ENCODE measurements at regions not wholly inside any gene's neighbourhood (a gene's known extent, or its start where the extent isn't known, plus 50 kb on each side); places are given as distances from the start of the nearest gene placed in this dataset.

DNA sequence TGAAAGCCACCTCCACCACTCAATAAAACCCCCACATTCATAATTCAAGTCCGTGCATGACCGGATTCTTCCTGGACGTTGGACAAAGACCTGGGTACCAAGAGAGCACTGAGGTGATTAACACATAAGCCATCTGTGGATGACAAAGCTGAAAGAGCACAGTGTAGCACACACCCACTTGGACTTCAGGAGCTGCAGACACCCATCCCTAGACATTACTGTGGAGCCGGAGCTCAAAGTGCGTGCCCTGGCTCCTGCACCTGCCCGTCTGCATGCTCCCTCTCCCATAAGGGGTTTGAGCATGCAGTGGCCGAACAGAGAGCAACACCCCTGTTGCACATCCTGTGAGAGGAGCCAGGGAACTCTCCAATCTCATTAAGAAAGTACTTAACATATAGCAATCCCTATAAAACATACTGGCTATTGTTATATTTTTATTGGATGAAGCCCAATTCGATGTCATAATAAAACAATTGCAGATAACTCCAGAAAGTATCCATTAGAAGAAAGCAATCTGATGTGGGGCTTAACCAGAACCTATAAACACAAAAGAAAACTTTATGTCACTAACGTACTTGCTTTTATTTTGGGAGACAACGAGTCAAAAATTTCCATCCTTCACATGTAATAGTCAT lies 1174.2 kb upstream of the C9orf72 start:
- Histone ChIP-seq H3K4me1 (no peaks in the 10 kb centered on the region), H3K27me3 (no peaks in the 10 kb centered on the region), H3K27ac (no peak overlapping the region), H3K4me3 (no peak overlapping the region), H3K36me3 (no peaks in the 10 kb centered on the region), H3K9me3 (no peaks in the 10 kb centered on the region)
- TF ChIP-seq, protein P1, sequence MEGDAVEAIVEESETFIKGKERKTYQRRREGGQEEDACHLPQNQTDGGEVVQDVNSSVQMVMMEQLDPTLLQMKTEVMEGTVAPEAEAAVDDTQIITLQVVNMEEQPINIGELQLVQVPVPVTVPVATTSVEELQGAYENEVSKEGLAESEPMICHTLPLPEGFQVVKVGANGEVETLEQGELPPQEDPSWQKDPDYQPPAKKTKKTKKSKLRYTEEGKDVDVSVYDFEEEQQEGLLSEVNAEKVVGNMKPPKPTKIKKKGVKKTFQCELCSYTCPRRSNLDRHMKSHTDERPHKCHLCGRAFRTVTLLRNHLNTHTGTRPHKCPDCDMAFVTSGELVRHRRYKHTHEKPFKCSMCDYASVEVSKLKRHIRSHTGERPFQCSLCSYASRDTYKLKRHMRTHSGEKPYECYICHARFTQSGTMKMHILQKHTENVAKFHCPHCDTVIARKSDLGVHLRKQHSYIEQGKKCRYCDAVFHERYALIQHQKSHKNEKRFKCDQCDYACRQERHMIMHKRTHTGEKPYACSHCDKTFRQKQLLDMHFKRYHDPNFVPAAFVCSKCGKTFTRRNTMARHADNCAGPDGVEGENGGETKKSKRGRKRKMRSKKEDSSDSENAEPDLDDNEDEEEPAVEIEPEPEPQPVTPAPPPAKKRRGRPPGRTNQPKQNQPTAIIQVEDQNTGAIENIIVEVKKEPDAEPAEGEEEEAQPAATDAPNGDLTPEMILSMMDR (IDR thresholded peaks at IDR 0.05), result no peak
- intact Hi-C loops (cut with DNase I), result no loop called here
- ATAC-seq (no peak), DNase-seq (no peak)

- intact Hi-C loops (cut with DNase I), result no loop called here
- DNase-seq (no peak), ATAC-seq (no peak)
Measured at GRCh38 chr9:28750136-28750535, 1176.9 kb upstream of the C9orf72 start.

GRCh38 chr9:28758341-28758740 lies 1185.1 kb upstream of the C9orf72 start:
- no peak for DNase-seq
- Histone ChIP-seq H3K4me1 (no peaks in the 10 kb centered on the region), H3K27me3 (no peaks in the 10 kb centered on the region), H3K4me3 (no peak overlapping the region), H3K36me3 (no peaks in the 10 kb centered on the region), H3K9me3 (no peaks in the 10 kb centered on the region), H3K27ac (no peak overlapping the region)
- TF ChIP-seq, protein P1 (IDR thresholded peaks at IDR 0.05), result no peak
- intact Hi-C loops (cut with DNase I), result no loop called here
- no peak for ATAC-seq

More at GRCh38 chr9:28750136-28750535, 1176.9 kb upstream of the C9orf72 start:
- Histone ChIP-seq H3K27ac (no peak overlapping the region), H3K4me3 (no peak overlapping the region), H3K36me3 (no peaks in the 10 kb centered on the region), H3K27me3 (no peaks in the 10 kb centered on the region), H3K9me3 (no peaks in the 10 kb centered on the region), H3K4me1 (no peaks in the 10 kb centered on the region)
- TF ChIP-seq, protein P1 (IDR thresholded peaks at IDR 0.05), result no peak

DNA sequence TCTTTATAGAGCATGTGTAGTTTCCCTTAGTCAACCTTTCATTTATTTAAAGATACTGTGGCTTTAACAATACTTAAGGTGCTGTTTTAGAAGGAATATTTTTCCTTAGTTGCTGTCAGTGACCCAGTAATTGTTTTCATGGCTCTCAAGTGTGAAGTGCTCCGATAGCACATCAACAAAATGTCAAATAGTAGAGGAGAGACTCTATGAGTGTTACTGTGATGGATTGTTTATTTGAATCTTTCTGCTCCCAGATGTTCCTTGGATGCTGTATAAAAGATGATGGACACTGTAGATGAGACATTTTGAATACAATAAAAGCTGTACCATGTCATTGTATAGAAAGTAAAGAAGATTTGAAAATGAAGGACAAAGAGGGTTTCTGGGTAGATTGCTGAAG lies 1185.7 kb upstream of the C9orf72 start:
- no peaks in the 10 kb centered on the region for H3K27me3 ChIP-seq
- DNase-seq, result no peak
- TF ChIP-seq, protein P1 (IDR thresholded peaks at IDR 0.05), result no peak
- H3K9me3 ChIP-seq, result no peaks in the 10 kb centered on the region
- no peak overlapping the region for H3K27ac ChIP-seq
- no peaks in the 10 kb centered on the region for H3K4me1 ChIP-seq
- H3K4me3 ChIP-seq, result no peak overlapping the region
- intact Hi-C loops (cut with DNase I), result no loop called here
- H3K36me3 ChIP-seq, result no peaks in the 10 kb centered on the region
- ATAC-seq, result no peak

DNA sequence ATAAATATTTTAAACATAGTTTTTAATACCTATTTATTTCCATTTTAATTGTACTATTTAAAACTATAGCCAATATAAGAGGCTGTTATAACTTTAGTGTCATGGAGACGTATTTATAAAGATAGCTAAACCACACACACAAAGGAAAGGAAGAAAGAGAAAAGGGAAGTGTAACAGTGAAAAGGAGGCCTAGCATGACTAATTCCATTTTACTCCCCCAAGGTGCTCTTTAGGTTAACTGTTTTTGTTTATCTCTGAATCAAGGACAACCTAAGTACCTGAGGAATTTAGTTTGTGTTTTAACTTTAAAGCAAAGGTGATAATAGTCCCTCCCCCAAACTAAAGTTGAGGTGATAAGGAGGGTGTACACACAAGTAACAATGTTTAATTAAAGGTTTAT lies 1188.9 kb upstream of the C9orf72 start:
- Histone ChIP-seq H3K36me3 (no peaks in the 10 kb centered on the region), H3K27me3 (no peaks in the 10 kb centered on the region), H3K9me3 (no peaks in the 10 kb centered on the region), H3K4me3 (no peak overlapping the region), H3K27ac (no peak overlapping the region), H3K4me1 (no peaks in the 10 kb centered on the region)
- no peak for ATAC-seq
- intact Hi-C loops (cut with DNase I), result no loop called here
- TF ChIP-seq, protein P1 (IDR thresholded peaks at IDR 0.05), result no peak
- DNase-seq, result no peak

- TF ChIP-seq, protein P1 (IDR thresholded peaks at IDR 0.05), result no peak
- DNase-seq, result no peak
- intact Hi-C loops (cut with DNase I), result no loop called here
- Histone ChIP-seq H3K36me3 (no peaks in the 10 kb centered on the region), H3K4me1 (no peaks in the 10 kb centered on the region), H3K27me3 (no peaks in the 10 kb centered on the region), H3K9me3 (no peaks in the 10 kb centered on the region), H3K4me3 (no peak overlapping the region), H3K27ac (no peak overlapping the region)
- no peak for ATAC-seq
Measured at GRCh38 chr9:28764532-28764931, 1191.3 kb upstream of the C9orf72 start.
